GM21526 (cell line): ENCODE measurements at regions not wholly inside any gene's neighbourhood (a gene's known extent, or its start where the extent isn't known, plus 50 kb on each side); places are given as distances from the start of the nearest gene placed in this dataset.
"Not testable (repeated sequence)": the region's sequence is repeated elsewhere in the genome, so short reads cannot be mapped to it uniquely, and the experiment has no call there.

ENCODE experiments used
- ATAC-seq: cut with Tn5 transposase; IDR thresholded peaks from one replicate; pipeline ENCODE4 v1.9.1; 2021; ENCODE audit warnings: moderate library complexity; ENCODE audit not compliant: unreplicated experiment, low FRiP score

GRCh38 chr12:128109636-128110035 is 157.3 kb upstream of the TMEM132C start:
- ATAC-seq, result no peak

DNA sequence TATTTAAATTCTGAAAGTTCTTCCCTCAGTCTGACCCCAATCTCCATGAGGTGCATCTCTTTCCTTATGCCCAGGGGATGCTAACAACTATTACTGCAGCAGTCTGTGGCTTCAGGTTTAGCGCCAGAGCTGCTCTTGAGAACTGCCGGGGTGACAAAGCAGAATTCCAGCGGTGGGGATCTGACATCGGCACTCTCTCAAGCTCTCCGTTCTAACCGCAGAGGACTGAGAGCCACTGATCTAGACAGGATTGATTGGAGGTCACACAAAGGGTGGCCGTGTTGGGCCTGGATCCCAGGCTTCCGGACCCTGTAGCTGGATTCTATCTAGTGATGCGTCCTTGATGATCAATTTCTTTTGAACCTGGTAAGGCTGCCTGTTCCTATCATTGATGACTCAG is 155.6 kb upstream of the TMEM132C start:
- no peak for ATAC-seq

DNA sequence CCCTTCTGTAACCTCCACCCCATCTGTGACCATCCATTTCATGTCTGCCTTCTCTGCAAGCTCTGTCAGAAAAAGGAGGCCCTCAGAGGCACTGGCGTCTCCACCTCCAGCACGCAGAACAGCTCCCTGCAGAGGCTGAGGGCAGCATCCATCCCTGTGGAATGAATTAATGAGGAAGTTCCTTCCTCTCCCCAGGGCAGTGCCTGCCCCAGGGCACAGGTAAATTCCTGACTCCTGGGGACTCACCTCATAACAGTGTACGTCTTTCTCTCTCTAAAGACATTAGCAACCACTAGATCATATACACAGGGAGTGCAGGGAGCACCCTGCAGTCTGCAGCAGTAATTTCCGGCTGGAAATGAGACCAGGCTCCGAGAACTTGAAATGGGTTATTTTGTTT is 155.0 kb upstream of the TMEM132C start:
- no peak for ATAC-seq

DNA sequence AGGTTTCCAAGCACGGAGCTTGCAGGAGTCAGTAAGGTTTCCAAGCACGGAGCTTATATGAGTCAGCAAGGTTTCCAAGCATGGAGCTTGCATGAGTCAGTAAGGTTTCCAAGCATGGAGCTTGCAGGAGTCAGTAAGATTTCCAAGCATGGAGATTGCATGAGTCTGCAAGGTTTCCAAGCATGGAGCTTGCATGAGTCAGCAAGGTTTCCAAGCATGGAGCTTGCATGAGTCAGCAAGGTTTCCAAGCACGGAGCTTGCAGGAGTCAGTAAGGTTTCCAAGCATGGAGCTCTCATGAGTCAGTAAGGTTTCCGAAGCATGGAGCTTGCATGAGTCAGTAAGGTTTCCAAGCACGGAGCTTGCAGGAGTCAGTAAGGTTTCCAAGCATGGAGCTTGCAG is 153.7 kb upstream of the TMEM132C start:
- not testable (repeated sequence) for ATAC-seq

DNA sequence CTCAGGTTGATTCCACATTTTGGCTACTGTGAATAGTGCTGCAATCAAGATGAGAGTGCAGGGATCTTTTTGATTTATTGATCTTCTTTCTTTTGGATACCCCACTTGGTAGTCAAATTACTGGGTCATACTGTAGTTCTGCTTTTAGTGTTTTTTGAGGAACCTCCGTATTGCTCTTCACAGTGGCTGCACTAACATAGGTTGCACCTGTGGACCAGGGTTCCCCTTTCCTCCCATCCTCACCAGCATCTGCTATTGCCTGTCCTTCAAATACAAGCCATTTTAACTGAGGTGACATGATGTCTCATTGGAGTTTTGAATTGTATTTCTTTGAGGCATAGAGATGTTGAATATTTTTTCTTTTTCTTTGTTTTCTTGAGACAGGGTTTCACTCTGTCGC is 152.5 kb upstream of the TMEM132C start:
- ATAC-seq, result no peak

- ATAC-seq, result no peak
These were observed 150.4 kb upstream of the TMEM132C start for GRCh38 chr12:128116537-128116936.

- ATAC-seq, result no peak
These were observed 146.9 kb upstream of the TMEM132C start for GRCh38 chr12:128120035-128120434.

- no peak for ATAC-seq
These were observed 145.5 kb upstream of the TMEM132C start for GRCh38 chr12:128121424-128121823.

DNA sequence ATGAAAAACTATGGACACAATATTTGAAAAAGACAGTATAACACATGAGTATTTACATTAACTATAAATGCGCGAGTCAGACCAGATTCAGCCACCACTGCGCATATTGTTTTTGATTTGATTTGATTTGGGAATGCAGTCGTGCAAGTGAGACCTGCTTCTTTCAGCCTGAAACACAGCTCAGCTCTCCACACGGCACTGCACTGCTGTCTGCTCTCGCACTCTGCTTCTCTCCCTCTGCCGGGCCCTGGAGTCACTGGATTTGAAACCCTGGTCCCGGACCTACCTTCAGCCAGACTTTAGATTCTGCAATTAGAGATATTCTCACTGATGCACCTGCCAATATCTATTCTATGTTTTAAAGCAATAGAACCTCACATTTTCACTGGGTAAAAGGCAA is 143.9 kb upstream of the TMEM132C start:
- no peak for ATAC-seq

GRCh38 chr12:128131955-128132354 is 135.0 kb upstream of the TMEM132C start:
- ATAC-seq, result no peak

GRCh38 chr12:128133321-128134073 is 133.5 kb upstream of the TMEM132C start:
- no peak for ATAC-seq

DNA sequence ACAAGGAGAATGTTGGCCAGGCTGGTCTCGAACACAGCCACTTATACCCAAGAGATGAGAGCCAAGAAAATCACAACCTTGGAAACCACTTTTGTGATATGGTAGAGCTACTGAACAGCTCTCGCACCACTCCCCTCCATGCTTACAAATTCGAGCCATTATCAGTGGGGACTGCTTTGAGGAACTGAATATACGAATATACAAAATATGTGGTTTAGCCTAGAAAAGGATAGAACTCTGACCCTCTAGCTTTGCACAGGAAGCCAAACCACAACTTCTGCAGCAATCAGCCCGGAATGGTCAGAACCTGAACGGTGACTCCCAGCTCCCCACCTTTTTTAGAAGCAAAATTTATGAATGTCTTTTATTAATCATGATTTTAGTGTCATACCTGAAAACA is 129.8 kb upstream of the TMEM132C start:
- ATAC-seq, result no peak

DNA sequence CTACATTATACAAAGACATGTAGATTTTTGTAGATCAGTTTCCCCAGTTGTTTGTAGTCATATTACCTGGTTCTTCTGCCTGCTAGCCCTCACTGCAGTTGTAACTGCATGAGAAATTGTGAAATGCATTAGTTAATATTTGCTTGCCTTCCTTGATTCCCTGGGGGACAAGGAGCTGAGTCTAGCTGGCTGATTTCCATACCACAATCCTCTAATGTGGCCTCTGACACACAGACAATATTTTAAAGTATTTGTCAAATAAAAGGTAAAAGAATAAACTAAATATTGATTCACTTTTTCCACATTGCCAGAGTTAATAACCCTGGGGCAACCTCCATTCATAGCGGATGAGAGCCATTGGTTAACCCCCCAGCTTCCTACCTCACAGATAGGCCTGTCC is 128.8 kb upstream of the TMEM132C start:
- no peak for ATAC-seq

- no peak for ATAC-seq
These were observed 126.4 kb upstream of the TMEM132C start for GRCh38 chr12:128140551-128140950.

GRCh38 chr12:128150961-128151360 is 116.0 kb upstream of the TMEM132C start:
- ATAC-seq, result no peak

GRCh38 chr12:128155571-128155970 is 111.4 kb upstream of the TMEM132C start:
- ATAC-seq, result no peak

DNA sequence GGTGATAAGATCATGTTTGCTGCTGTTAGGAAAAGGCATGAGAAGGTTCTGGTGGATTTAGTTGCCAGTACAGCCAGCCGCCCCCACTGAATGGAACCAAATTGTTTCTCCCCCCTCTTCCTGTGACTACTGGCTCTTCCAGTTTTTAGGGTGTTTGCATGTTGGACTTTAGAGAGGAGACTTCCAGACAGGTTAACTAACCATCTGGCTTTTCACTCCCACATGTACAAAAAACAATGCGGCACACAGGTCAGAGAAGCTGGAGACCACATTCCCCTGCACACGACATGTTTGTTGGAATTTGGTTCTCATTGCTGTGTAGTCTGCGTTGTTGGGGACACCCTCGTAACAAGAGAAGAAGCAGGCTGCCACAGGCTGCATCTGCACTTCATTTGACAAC is 103.9 kb upstream of the TMEM132C start:
- ATAC-seq, result no peak

- no peak for ATAC-seq
These were observed 102.4 kb upstream of the TMEM132C start for GRCh38 chr12:128164533-128164932.

GRCh38 chr12:128165387-128165786 is 101.6 kb upstream of the TMEM132C start:
- no peak for ATAC-seq

DNA sequence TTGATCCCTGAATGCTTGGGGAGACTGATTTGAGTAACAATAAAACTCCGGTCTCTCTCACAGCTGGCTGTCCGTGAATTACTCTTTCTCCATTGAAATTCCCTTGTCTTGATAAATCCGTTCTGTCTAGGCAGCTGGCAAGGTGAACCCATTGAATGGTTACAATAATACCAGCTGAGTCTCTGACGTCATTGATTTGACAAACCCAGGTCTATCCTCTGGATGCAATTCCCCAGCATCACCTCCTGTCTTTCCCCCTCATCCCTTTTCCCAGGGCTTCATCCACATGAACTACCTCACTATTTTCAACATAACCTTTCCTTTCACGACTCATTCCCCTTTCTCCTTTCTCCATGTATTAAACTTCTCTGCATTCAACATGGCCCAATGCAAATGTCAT is 98.7 kb upstream of the TMEM132C start:
- ATAC-seq, result no peak

DNA sequence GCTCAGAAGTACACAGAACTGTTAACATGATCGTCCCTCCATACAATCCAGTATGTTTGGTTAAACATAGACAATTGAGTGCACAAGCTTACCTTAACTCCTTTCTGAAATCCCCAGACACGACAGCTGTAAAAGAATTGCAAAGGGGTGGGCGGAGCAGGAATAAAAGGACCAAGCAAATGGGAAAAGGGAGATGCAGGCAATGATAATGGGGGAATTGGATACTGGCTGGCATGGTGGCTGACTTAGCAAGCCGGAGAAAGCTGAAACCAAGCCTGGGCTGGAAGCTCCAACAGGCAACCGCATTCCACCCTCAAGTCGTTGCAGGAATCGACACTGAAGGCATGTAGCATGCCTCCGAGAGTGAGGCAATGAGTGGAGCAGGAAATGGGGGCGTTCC is 96.8 kb upstream of the TMEM132C start:
- ATAC-seq, result no peak

DNA sequence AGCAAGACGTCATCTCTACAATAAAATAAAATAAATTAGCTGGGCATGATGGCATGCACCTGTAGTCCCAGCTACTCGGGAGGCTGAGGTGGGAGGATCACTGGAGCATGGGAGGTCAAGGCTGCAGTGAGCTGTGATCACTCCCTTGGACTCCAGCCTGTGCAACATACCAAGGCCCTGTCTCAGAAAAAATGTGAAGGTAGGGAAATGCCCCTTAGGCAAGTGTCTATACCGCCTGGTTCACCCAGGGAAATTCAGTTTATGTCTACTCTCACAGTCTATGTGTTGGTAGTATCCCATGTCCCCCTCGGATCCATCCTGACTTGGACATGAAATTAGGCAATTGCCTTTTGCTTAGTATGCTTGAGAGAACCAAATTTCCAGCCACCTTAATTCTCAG is 88.4 kb upstream of the TMEM132C start:
- ATAC-seq, result no peak

DNA sequence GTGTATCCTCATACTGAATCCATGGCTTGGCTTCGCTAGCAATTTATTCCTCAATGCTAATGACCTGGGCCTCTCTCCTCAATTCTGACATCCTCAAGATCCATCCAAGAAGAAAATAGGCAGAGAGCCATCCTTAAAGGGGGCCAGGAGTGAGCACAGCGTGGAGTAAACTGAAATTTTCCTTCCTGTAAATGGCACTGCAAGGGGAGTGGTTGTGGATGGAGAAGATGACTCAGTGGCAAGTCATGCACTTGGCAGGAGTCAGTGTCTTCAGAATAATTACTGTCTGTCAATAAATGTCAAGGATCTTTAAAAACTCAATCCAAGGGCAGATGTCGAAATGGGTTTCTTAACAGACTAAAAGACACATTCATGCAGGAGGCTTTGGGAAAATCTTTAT is 88.0 kb upstream of the TMEM132C start:
- no peak for ATAC-seq
